Smooth muscle cell (in vitro differentiated cells): ENCODE measurements at regions not wholly inside any gene's neighbourhood (a gene's known extent, or its start where the extent isn't known, plus 50 kb on each side); places are given as distances from the start of the nearest gene placed in this dataset.
A peak's percentile ranks its signal among the peaks of the same experiment; 100 is the strongest.

Experiments
- DNase-seq: peaks from one replicate; lab custom pipeline; 2025; ENCODE audit not compliant: unreplicated experiment; lab: John Stamatoyannopoulos, UW
- H2AFZ ChIP-seq: fragments of 200-600 bp; sonication (generic); 2 replicates; pipeline ENCODE4 v1.6.0; 2016; ENCODE audit warnings: antibody characterized with exemption, low read depth, mild to moderate bottlenecking
- H3F3A ChIP-seq: fragments of 200-600 bp; sonication (generic); 2 replicates; pipeline ENCODE4 v1.6.0; 2017; ENCODE audit warnings: antibody characterized with exemption, low read depth
- H3K27ac ChIP-seq: fragments of 200-600 bp; sonication (generic); 2 replicates; pipeline ENCODE4 v1.5.1; 2016; ENCODE audit warnings: low read depth, mild to moderate bottlenecking
- H3K27me3 ChIP-seq: fragments of 200-600 bp; sonication (generic); 2 replicates; pipeline ENCODE4 v1.6.1; 2016; ENCODE audit warnings: low read depth, mild to moderate bottlenecking
- H3K36me3 ChIP-seq: fragments of 200-600 bp; sonication (generic); 2 replicates; pipeline ENCODE4 v1.5.1; 2016; ENCODE audit warnings: low read depth
- H3K4me1 ChIP-seq: fragments of 200-600 bp; sonication (generic); 2 replicates; pipeline ENCODE4 v1.5.1; 2016; ENCODE audit warnings: low read depth
- H3K4me2 ChIP-seq: fragments of 200-600 bp; sonication (generic); 2 replicates; pipeline ENCODE4 v1.6.0; 2016; ENCODE audit warnings: mild to moderate bottlenecking
- H3K4me3 ChIP-seq: fragments of 200-600 bp; sonication (generic); 2 replicates; pipeline ENCODE4 v1.5.1; 2016; ENCODE audit warnings: mild to moderate bottlenecking
- H3K79me2 ChIP-seq: fragments of 200-600 bp; sonication (generic); 2 replicates; pipeline ENCODE4 v1.6.0; 2016; ENCODE audit warnings: low read depth, mild to moderate bottlenecking
- H3K9ac ChIP-seq: fragments of 200-600 bp; sonication (generic); 2 replicates; pipeline ENCODE4 v1.6.0; 2016; ENCODE audit warnings: low read depth
- H3K9me3 ChIP-seq: fragments of 200-600 bp; sonication (generic); replicated peaks from 2 replicates; pipeline ENCODE4 v1.5.1; 2016; ENCODE audit warnings: low read depth
- H4K20me1 ChIP-seq: fragments of 200-600 bp; sonication (generic); 2 replicates; pipeline ENCODE4 v1.6.0; 2016; ENCODE audit warnings: low read depth
- WGBS: methylation state at CpG from one replicate; pipeline ENCODE4 v1.1.7; 2016; ENCODE audit warnings: low lambda C conversion rate; 5-methylcytosine and 5-hydroxymethylcytosine counted together
- TF ChIP-seq, protein P1 (sequence below): fragments of 200-600 bp; sonication (generic); IDR thresholded peaks from 2 replicates; pipeline ENCODE4 v1.5.1; 2017; ENCODE audit warnings: borderline replicate concordance, mild to moderate bottlenecking, antibody characterized with exemption; ENCODE audit not compliant: insufficient read depth, poor library complexity, severe bottlenecking

GRCh38 chr12:68532887-68533248, 77.8 kb upstream of the RAP1B start:
- Histone ChIP-seq H3F3A (no peaks in the 10 kb centered on the region), H3K9me3 (no peaks in the 10 kb centered on the region), H3K36me3 (no peaks in the 10 kb centered on the region), H3K27me3 (no peaks in the 10 kb centered on the region), H4K20me1 (no peaks in the 10 kb centered on the region), H3K4me2 (no peak overlapping the region), H3K79me2 (no peaks in the 10 kb centered on the region), H3K9ac (no peak overlapping the region), H2AFZ (peak overlapping the region; percentile 14), H3K4me3 (no peak overlapping the region), H3K4me1 (no peaks in the 10 kb centered on the region), H3K27ac (no peak overlapping the region)
- WGBS: 90% methylated on average over 2 of the region's 2 CpGs
- TF ChIP-seq, protein P1, sequence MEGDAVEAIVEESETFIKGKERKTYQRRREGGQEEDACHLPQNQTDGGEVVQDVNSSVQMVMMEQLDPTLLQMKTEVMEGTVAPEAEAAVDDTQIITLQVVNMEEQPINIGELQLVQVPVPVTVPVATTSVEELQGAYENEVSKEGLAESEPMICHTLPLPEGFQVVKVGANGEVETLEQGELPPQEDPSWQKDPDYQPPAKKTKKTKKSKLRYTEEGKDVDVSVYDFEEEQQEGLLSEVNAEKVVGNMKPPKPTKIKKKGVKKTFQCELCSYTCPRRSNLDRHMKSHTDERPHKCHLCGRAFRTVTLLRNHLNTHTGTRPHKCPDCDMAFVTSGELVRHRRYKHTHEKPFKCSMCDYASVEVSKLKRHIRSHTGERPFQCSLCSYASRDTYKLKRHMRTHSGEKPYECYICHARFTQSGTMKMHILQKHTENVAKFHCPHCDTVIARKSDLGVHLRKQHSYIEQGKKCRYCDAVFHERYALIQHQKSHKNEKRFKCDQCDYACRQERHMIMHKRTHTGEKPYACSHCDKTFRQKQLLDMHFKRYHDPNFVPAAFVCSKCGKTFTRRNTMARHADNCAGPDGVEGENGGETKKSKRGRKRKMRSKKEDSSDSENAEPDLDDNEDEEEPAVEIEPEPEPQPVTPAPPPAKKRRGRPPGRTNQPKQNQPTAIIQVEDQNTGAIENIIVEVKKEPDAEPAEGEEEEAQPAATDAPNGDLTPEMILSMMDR: no peak
- DNase-seq: no peak

GRCh38 chr12:68534108-68534507, 76.6 kb upstream of the RAP1B start:
- H3K79me2 ChIP-seq: no peaks in the 10 kb centered on the region
- H3K27ac ChIP-seq: no peak overlapping the region
- no peaks in the 10 kb centered on the region for H3K36me3 ChIP-seq
- H3K4me2 ChIP-seq: no peak overlapping the region
- no peak overlapping the region for H3K4me3 ChIP-seq
- 95% methylated on average over 5 of the region's 5 CpGs for WGBS
- H3F3A ChIP-seq: no peaks in the 10 kb centered on the region
- no peaks in the 10 kb centered on the region for H4K20me1 ChIP-seq
- no peak overlapping the region for H2AFZ ChIP-seq
- H3K27me3 ChIP-seq: no peaks in the 10 kb centered on the region
- DNase-seq: no peak
- H3K9me3 ChIP-seq: no peaks in the 10 kb centered on the region
- peaks cover 8% of the 10 kb centered on the region for H3K4me1 ChIP-seq
- no peak overlapping the region for H3K9ac ChIP-seq
- TF ChIP-seq, protein P1: no peak

- Histone ChIP-seq H3K4me2 (no peak overlapping the region), H3K79me2 (no peaks in the 10 kb centered on the region)
- 94% methylated on average over 6 of the region's 6 CpGs for WGBS
Measured at GRCh38 chr12:68536885-68537485, 73.7 kb upstream of the RAP1B start.

DNA sequence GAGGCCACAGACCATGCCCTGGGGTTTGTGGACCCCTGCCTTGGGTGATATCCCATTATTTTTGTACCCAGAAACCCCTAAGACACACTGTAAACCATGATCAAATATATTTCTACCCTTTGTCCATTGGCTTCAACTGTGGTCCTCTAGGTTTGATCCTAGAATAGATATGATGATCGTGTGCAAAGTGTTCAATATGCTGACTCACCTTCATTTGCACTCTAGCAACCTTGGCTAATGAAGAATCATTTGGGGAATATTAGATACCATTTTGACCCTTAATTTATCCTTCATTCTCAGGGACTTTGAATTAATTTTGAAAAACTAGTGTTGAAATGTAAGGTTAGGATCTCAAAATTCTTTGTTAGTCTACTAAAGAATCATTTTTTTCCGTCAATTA, 73.1 kb upstream of the RAP1B start:
- Histone ChIP-seq H4K20me1 (no peaks in the 10 kb centered on the region), H3K27me3 (no peaks in the 10 kb centered on the region), H3K27ac (no peak overlapping the region), H3K79me2 (no peaks in the 10 kb centered on the region), H3K4me1 (peaks cover 10% of the 10 kb centered on the region), H3K4me3 (no peak overlapping the region), H3K4me2 (no peak overlapping the region), H3K9ac (no peak overlapping the region), H2AFZ (no peak overlapping the region), H3F3A (no peaks in the 10 kb centered on the region), H3K36me3 (no peaks in the 10 kb centered on the region), H3K9me3 (no peaks in the 10 kb centered on the region)
- no peak for DNase-seq
- WGBS: 90% methylated on average over 2 of the region's 2 CpGs
- TF ChIP-seq, protein P1: no peak

More at GRCh38 chr12:68536885-68537485, 73.7 kb upstream of the RAP1B start:
- H3K9ac ChIP-seq: no peak overlapping the region
- DNase-seq: no peak
- H3K9me3 ChIP-seq: no peaks in the 10 kb centered on the region
- H4K20me1 ChIP-seq: no peaks in the 10 kb centered on the region
- TF ChIP-seq, protein P1: no peak
- H3K36me3 ChIP-seq: no peaks in the 10 kb centered on the region
- no peaks in the 10 kb centered on the region for H3K27me3 ChIP-seq
- no peak overlapping the region for H3K4me3 ChIP-seq
- no peak overlapping the region for H2AFZ ChIP-seq
- no peak overlapping the region for H3K27ac ChIP-seq
- H3F3A ChIP-seq: no peaks in the 10 kb centered on the region
- peaks cover 10% of the 10 kb centered on the region for H3K4me1 ChIP-seq
